Hepatic stellate cell (primary cell): ENCODE measurements at regions not wholly inside any gene's neighbourhood (a gene's known extent, or its start where the extent isn't known, plus 50 kb on each side); places are given as distances from the start of the nearest gene placed in this dataset.

ENCODE experiments used
- DNase-seq: peaks from one replicate; pipeline ENCODE4 v3.0.0; 2011; ENCODE audit warnings: low spot score

DNA sequence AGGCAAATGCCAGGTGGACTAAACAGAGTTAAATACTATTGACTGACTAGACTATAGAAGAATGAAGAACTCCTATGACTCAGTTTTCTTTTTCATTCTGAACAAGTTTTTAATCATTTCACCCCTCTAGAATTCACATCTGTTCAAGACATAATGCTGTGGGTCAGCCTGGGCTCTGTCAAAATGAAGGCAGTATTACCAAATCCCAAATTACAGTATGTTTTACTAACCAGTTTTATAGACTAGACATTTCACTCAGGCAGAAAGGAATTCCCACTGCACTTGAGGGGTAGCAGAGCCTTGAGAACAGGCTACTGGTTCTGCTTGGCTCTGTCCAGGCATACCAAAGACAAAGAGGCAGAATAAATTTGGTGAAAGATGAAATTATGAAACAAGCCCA is 511.7 kb downstream of the EPHA4 start:
- no peak for DNase-seq

DNA sequence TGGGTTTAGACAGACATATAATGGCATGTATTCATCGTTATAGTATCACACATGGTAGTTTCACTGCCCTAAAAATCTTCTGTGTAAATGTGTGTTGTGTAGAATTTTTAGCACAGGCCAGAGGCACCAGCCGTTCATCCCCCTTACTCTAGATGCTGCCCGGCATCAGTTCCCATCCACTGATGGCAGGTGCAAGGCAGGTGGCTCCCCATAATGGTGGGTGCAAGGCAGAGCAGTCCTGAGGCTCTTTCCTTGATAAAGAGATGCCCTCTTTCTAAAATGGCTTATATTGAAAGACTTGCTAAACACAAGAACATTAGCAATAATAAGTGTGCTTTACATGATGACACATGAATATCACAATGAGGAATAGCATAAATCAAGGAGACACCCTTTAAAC is 508.5 kb downstream of the EPHA4 start:
- DNase-seq, result no peak

DNA sequence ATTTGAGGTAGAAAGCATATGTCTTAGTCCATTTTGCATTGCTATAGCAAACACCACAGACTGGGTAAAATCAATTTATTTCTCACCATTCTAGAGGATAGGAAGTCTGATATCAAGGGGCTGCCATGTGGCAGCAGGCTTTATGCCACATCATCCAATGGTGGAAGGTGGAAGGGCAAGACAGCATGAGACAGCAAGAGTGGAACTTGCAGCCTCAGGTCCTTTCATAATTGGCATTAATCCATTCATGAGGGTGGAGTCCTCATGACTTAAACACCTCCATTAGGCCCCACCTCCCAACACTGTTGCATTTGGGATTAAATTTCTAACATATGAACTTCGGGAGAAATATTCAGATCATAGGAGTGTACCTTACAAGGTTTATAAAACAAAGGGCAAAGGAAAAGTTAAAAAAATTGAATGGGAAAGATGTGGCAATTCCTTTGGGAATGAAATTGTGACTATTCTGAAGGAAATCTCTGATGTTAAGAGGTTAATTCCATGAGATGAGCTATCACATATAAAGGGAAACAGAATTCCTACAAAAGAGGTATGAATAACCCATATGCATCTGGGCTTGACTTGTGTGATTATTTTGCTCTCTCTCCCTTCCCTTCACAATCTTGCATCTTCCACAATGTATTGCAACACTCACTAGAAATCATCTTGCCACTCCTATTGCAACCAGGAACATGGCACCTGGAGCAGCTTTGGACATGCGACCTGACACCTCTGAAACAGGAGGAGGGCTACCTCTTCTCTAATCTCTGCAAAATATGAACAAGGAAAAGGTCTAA is 507.8 kb downstream of the EPHA4 start:
- no peak for DNase-seq

DNA sequence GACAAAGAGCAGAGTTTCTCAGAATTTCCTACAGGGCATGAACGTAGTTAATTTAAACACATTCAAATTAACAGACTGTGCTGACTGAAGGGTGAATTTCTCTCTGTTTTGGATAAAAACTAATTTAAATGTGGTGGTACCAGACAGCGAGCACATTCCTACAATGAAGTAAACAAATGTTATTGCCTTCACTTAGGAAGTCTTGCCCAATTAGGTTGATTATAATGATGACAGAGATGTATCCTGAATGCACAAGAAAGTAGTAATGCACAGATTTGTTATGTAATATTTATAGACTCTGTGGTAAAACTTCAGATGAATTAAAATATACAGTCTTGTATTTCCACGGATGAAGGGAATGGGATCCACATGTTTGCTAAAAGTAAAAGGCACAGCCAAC is 507.2 kb downstream of the EPHA4 start:
- DNase-seq, result no peak

DNA sequence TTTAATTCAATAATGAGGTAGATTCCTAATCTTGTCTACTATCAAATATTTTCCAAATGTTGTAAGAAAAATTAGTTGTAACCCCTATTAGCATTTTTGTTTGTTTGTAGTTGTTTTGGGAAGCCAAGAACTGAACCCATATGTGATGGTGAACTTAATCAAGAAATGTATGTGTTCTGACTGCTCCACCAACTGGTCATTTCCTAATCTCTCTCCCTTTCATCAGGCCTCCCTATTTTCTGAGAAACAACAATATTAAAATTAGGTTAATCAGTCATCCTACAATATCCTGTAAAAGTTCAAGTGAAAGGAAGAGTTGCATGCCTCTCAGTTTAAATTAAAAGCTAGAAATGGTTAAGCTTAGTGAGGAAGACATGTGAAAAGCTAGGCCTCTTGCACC is 504.0 kb downstream of the EPHA4 start:
- DNase-seq, result no peak

DNA sequence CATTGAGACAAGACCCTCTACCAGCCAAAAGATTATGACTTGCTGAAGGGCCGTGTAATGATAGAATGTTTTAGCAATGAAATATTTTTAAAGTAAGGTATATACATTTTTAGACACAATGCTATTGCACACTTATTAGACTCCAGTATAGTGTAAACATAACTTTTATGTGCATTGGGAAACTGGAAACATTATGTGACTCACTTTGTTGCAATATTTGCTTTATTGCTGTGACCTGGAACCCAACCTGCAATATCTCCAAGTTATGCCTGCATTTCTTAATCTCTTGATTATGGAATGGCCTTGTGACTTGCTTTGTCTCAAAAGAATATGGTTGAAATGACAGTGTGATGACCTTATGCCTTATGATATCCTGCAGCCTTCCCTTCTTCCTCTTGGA is 502.0 kb downstream of the EPHA4 start:
- DNase-seq, result no peak

DNA sequence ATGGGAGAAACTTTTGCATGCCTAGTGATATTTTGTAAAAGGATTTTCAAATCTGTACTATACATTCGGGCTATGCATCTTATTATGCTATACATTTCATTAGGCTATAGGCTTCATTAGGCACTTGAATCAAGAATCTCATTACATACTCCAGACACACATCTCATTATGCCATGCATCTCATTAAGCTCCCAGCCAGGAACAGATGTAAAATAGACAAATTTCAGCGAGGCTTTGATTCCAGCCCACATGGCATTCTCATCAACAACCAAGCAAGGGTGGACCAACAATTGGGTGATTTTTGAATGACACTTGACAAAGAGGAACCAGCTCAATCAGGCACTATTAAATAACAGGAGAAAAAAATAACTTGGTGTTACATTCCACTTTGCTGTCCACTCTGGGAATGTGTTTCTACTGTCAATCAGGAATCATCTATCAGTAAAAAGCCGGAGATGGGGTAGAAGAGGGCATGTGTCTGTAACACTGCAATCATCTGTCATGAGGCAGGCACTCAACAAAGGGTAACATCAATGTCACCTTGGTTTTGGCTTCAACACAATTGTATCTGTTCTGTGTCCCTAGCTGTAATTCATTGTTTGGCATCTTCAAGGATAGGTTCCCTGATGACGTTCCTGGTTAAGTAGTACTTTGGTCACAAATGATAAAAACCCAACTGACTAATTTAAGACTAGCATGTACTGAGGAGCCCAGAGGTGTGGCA is 498.6 kb downstream of the EPHA4 start:
- DNase-seq, result no peak

DNA sequence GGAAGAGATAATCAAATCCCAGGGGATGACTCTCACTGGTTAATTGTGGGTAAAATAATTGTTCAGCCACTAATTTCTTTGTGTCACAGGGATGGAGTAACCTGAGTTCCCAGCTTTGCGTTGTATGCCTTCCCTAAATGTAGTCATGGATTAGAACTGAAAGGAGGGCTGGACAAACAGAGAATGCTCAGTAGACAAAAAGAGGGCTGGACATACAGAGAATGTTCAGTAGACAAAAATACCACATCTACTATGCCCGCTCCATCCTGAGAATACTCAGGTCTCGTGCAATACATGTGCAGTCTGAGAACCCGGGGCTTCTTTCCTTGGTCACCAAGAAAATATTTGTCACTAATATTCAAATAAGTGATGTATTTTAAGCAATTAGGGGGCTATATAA is 497.9 kb downstream of the EPHA4 start:
- no peak for DNase-seq

DNA sequence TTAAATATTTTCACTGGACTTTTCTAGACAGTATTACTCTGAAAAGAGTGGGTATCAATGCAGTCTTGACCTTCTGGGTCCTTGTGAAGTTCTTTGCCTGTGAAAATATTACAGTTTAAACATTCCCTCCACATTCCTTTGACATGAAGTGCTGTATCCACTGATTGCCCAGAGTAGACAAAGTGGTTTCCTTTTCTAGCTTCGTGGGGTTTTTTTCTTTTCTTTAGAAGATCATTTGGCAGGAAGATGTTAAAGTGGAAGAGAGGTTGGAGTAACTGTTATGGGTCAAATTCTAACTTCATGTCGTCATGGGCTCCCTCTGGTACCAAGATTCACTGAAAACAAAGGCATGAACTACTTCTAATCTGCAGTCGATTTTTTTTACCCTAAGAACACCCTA is 496.9 kb downstream of the EPHA4 start:
- DNase-seq, result peak; percentile 1

DNA sequence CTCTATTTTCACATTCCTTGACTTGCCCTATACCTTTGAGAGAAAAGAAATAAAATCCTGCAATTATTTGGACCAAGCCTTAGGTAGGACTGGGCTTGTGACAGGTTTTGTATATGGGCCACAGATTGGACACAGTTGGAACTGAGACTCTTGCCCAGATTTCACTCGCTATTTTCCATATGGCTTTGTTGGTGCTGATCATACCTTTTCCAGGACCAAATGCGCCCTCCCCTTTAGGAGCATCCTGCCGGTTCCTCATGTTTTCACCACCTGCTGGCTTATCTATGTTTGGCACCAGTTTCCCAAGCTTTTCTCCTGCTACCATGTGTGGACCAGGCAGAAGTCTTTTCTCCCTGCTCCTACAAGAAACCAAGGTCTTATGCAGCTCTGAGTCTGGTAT is 494.9 kb downstream of the EPHA4 start:
- DNase-seq, result no peak

DNA sequence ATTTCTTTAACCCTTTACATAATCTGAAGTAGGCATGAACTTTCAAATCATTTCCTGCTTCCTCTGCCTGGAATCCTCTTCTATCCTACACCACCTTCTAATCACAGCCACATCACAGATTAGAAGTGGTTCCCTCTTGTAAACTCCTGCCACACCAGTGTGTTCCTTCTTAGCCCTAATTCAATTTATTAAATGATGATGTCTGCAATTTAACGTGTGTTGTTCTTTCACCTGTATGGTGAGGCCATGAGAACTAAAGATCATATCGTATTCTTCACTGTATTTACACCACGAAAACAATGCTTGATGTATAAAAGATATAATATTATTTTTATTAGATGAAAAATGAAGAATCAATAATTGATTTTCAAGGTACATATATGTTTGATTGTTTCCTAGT is 494.3 kb downstream of the EPHA4 start:
- no peak for DNase-seq

DNA sequence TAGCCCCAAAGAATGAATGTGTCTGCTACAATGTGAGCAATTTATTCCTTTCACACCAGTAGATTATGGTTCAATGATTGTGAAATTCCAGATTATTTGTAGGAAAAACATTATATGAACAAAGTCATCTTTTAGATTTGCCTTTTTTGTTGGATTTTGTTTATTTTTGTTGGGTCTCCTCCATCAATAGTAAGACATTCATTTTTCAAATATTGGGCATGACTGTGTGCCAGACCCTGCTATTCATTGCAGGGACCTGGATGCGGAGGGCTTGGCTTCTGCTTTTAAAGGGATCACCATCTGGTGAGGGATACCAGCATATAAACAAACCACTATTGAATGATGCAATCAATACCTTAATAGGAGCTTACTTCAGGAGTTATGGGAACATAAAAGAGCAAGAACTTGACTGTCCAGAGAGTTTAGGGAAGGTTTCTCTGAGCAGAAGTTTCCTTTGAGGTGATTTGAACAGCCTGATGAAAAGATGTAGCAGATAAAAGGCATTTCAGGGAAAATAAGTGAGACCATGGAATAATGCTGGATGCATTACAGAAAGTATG is 486.7 kb downstream of the EPHA4 start:
- no peak for DNase-seq

DNA sequence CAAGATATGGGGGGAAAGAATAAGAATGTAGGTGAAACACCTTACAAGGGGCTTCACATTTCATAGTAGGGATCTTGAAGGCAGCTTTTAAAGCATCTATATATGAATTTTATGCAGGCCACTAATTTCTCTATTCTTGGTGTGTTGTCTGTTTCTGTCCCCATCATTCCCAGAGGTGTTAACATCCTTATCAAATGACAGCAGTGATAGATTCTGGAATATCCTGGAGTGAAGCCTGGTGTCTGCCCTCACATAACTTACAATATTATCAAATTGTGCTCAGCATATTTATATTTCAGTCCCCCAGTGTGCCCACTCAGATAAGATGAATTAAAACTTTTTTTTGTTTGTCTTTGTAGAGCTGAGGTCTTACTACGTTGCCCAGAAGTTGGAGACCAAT is 486.2 kb downstream of the EPHA4 start:
- DNase-seq, result no peak

DNA sequence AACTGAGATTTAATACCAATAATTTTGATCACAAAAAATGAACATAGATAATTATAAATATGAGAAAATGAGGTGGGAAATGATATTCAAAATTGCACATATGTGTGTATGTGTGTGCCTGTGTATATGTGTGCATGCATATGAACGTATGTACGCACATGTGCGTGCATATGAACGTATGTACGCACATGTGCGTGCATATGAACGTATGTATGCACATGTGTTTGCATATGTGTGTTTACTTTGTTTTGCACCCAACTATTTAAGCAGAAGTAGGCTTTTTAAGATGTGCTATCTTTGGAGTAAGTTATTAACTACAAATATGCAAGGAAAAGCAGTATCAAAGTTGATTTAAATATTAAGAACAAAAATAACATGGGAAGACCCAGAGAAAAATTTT is 484.3 kb downstream of the EPHA4 start:
- no peak for DNase-seq

DNA sequence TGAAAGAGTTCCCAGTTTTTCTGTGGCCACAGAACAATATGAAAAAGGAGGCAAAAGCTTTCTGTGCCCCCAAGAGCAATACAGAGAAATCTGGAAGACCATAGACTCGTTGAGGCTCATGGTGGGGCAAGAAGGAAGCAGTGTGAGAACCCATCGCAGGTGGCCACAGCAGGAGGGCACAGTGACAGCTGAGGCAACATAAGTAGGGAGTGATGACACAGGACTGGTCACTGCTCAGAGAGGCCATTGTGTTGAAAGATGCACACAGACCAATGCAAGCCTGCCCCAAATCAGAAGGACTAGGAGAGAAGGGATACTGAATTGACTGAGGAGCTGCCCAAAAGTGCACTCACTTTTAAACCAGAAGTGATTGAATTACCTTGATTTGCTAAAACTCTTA is 483.6 kb downstream of the EPHA4 start:
- DNase-seq, result no peak

DNA sequence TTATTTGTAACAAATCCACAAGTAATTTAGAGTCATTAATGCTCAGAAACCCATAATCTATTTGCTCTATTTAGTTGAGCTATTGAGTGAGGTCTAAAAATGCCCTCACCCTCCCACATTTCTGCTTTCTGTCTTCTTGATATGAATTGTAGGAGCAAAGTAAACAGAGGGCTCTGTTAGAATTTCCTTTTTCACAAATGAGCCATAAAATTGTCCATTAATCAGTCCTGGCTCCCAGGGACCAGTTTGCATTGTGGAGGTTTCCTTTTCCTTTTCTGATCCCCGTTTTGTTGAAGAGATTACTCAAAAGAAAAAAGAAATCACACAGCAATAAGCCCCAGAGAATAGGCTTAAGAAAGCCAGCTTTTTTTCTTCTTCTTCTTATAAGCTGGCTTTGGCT is 476.7 kb downstream of the EPHA4 start:
- no peak for DNase-seq

DNA sequence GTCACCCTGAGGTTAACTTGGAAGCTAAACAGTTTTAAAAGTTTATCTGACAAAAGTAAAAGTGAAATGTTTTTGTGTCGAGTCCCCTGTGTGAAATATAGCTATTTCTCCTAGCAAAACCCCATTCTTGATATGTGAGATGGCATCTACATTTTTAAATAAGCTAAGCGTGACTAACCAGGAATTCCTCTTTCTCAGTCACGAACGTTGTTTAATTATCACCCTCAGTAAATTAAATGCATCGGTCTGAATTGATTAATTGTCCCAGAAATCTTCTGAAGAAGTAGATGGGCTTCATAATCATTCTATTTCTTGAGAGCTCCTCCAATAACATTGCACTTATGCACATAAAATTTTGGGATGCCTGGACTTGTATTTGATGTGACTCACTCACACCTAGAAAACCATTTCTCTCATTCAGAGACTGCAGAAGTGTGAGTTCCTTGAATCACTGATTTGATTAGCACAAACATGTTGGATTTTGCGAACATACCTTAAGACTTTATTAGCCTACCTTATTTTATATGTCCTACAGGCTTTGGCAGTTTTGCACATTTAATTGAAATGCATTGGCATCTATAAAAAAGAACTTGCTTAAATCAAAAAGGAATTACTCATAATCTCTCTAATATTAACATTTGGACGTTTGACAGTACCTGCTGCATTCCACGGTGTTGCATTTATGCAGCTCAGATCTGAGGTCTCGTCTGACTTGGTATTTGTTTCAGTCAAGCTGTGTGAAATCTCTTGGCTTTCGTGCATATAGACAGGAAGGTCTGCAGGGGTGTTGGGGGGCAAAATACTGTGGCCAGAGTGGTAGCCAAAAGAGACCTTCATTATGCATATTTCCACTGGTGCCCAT is 475.2 kb downstream of the EPHA4 start:
- no peak for DNase-seq

DNA sequence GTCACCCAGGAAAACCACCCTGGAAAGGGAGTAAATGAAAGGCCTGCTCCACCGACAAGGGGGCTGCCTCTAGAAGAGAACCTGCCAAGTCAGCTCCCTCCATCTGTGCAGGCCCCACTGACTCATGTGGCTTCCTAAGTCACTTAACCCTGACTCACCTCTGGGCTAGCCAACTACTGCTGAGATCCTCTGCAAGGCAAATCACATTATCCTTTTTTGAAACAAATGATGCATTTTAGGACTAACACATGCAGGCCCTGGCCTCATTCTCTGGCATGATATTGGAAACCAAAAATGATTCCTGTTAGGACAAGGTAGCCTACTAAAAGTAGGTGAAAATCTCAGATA is 474.6 kb downstream of the EPHA4 start:
- no peak for DNase-seq

DNA sequence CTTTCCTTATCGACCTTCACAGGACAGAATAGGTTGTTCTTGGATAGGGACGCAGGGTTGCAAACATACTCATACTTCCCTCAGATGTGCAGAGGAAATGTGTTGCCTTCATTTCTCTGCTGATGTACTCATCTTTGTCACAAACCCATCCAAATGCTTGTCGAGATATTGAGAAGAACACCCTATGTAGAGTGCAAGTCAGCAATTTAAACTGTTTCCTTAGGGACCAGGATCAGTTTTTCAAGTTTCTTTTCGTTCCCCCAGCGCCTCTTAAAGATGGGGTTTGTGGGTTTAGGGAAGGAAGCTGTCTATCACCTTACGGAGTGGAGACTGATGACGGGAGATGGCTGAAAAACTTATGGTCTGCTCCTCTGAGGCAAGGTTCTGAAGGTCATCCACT is 474.2 kb downstream of the EPHA4 start:
- no peak for DNase-seq

DNA sequence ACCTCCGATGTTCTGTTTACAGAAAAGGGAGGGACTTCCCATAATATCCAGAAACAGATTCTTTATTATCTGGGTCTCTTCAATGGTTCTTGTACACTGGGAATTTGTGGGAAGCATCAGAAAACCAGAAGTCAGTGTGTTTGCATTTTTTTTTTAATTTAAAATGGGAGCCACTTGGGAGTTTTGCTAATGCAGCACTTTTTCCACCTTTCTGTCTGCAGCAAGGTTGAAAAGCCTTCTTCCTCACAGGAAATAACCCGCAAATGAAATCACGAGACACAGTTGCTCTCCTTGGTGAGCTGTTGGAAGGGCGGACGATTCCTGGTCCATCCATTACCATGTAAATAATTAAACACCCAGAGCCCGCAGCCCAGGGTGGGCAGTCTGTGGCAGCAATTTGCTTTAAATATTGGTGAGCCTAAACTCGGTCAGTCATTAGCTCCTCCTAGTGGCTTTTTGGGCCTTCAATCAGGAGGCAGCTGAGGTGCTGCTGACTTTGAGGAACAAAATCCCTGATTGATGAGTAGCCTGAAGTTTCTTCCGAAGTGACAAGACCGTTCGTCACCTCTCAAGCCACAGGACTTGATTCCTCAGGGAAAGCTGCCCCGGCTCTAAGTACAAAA is 471.5 kb downstream of the EPHA4 start:
- no peak for DNase-seq

DNA sequence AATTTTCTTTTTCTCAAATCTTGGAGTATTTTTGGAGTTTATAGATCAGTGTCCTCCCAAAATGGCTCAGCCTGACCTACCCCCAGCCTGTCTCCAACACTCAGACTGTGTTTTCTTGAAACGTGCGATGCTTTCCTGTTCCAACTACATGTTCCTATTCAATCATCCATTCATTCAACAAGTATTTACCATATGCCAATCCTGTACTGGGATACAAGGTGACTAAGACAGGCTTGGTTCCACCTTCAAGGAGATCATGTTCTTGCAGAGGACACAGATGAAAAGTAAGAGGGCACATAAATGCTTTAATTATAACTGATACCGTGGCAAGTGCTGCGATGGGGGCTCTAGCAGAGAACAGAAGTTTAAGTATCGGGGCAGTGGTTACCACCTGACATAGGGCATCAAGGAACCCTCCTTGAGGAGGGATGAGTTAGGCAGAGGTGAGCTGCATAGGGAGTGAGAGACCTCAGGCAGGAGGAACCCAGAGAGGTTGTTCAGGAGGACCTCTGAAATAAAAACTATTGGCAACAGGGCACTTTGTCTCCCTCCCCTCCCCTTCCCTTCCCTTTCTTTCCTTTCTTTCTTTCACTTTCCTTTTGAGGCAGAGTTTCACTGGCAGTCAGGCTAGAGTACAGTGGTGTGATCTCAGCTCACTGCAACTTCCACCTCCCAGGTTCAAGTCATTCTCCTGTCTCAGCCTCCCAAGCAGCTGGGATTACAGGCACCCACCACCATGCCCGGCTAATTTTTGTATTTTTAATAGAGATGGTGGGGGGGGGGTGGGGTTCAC is 469.0 kb downstream of the EPHA4 start:
- DNase-seq, result no peak
